Lower leg skin (tissue), 3 donors: ENCODE measurements at regions not wholly inside any gene's neighbourhood (a gene's known extent, or its start where the extent isn't known, plus 50 kb on each side); places are given as distances from the start of the nearest gene placed in this dataset.

Experiments used
- POLR2A ChIP-seq, 2 donors: fragments of 450-650 bp; IDR thresholded peaks; one replicate each; pipeline ENCODE4 v1.6.1; 2016 to 2017; ENCODE audit warnings: antibody characterized with exemption in 2 of 2, mild to moderate bottlenecking in 1 of 2, moderate library complexity in 1 of 2
- TF ChIP-seq, protein P1 (sequence below), 3 donors: fragments of 450-650 bp; IDR thresholded peaks; one replicate each; pipeline ENCODE4 v1.5.1; 2016; ENCODE audit warnings: antibody characterized with exemption in 3 of 3, mild to moderate bottlenecking in 3 of 3, moderate library complexity in 2 of 3

DNA sequence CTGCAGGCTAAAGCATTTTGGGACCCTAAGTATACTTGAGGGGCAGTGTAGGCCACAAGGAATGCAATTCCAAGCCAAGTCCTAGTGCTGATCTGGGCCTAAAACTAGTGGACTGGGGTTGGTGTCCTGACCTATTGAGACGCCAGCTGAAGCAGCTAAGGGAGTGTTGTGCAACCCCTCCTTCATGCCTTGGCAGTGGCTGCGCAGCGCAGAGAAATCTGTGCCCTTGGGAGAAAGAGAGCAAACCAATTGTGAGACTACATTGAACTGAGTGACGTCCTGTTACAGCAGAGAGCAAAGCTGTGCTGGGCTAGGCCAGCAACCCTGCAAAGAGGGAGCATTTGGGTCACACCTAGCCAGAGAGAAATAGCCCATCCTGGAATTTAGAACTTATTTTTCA is 2715.0 kb upstream of the PCDH20 start:
- TF ChIP-seq, protein P1, sequence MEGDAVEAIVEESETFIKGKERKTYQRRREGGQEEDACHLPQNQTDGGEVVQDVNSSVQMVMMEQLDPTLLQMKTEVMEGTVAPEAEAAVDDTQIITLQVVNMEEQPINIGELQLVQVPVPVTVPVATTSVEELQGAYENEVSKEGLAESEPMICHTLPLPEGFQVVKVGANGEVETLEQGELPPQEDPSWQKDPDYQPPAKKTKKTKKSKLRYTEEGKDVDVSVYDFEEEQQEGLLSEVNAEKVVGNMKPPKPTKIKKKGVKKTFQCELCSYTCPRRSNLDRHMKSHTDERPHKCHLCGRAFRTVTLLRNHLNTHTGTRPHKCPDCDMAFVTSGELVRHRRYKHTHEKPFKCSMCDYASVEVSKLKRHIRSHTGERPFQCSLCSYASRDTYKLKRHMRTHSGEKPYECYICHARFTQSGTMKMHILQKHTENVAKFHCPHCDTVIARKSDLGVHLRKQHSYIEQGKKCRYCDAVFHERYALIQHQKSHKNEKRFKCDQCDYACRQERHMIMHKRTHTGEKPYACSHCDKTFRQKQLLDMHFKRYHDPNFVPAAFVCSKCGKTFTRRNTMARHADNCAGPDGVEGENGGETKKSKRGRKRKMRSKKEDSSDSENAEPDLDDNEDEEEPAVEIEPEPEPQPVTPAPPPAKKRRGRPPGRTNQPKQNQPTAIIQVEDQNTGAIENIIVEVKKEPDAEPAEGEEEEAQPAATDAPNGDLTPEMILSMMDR (IDR thresholded peaks at IDR 0.05) = no peak
- no peak for TF ChIP-seq POLR2A (IDR thresholded peaks at IDR 0.05)
